Right lobe of liver (tissue), 6 donors: ENCODE measurements at regions not wholly inside any gene's neighbourhood (a gene's known extent, or its start where the extent isn't known, plus 50 kb on each side); places are given as distances from the start of the nearest gene placed in this dataset.

ENCODE experiments used
- ATAC-seq, 4 donors: fragments of 200-7000 bp; cut with Tn5 transposase; one replicate each; pipeline ENCODE4 v1.9.1; 2020; ENCODE audit warnings: mild to moderate bottlenecking in 4 of 4, moderate library complexity in 4 of 4
- DNase-seq, 3 donors: peaks; one replicate each; pipeline ENCODE4 v3.0.0-alpha.2; 2020
- H3K27ac ChIP-seq, 3 donors: fragments of 200-600 bp; one replicate each; pipeline ENCODE4 v1.8.0; 2022
- H3K27me3 ChIP-seq, 2 donors: fragments of 200-600 bp; one replicate each; pipeline ENCODE4 v1.8.0; 2022
- H3K36me3 ChIP-seq, 4 donors: fragments of 200-600 bp; sonication (generic) in 1 of 4; one replicate each; pipeline versions ENCODE4 v1.5.1 to v1.8.0; 2017 to 2022; ENCODE audit warnings: control low read depth in 1 of 4
- H3K4me1 ChIP-seq, 4 donors: fragments of 200-600 bp; sonication (generic) in 1 of 4; one replicate each; pipeline versions ENCODE4 v1.5.1 to v1.8.0; 2017 to 2022; ENCODE audit warnings: control low read depth in 1 of 4
- H3K4me3 ChIP-seq, 3 donors: fragments of 200-600 bp; one replicate each; pipeline ENCODE4 v1.8.0; 2022
- H3K9me3 ChIP-seq, 4 donors: fragments of 200-600 bp; sonication (generic) in 1 of 4; one replicate each; pipeline versions ENCODE4 v1.5.1 to v1.8.0; 2017 to 2022; ENCODE audit warnings: control low read depth in 1 of 4
- CTCF ChIP-seq, 4 donors: fragments of 200-600 bp in 3 of 4; fragments of 450-650 bp in 1 of 4; IDR thresholded peaks; one replicate each; pipeline versions ENCODE4 v1.5.1 to v1.8.0; 2016 to 2022; ENCODE audit warnings: antibody characterized with exemption in 4 of 4, mild to moderate bottlenecking in 2 of 4
- POLR2A ChIP-seq: fragments of 450-650 bp; IDR thresholded peaks from one replicate; pipeline ENCODE4 v1.6.1; 2017; ENCODE audit warnings: antibody characterized with exemption, mild to moderate bottlenecking
- WGBS: methylation state at CpG from one replicate; pipeline ENCODE4 v1.1.6; 2018; ENCODE audit warnings: low coverage, low lambda C conversion rate; ENCODE audit not compliant: insufficient coverage; ENCODE audit errors: missing lambda C conversion rate; 5-methylcytosine and 5-hydroxymethylcytosine counted together
- intact Hi-C, 2 donors: fragments of 100-400 bp; cut with DNase I; formaldehyde crosslinking; loops; one replicate each; pipeline versions ENCODE4 v1.11.2 to v1.14.1; 2022
- donor health status: DM: no; HTN: yes; CAD: no.
- donor health status: DM: no; HTN: no; CAD: no.
- donor health status: DM: no; HTN: no; CAD: no.
- donor health status: DM: no; HTN: yes; CAD: no.
- donor health status: DM: no; HTN: yes; CAD: no.

GRCh38 chr9:113665756-113666155, 202.2 kb downstream of the RGS3 start:
- Histone ChIP-seq H3K27ac (no peak overlapping the region), H3K27me3 (no peaks in the 10 kb centered on the region), H3K9me3 (no peaks in the 10 kb centered on the region), H3K4me3 (no peak overlapping the region), H3K36me3 (no peaks in the 10 kb centered on the region), H3K4me1 (no peaks in the 10 kb centered on the region)
- WGBS = 93% methylated on average over 7 of the region's 7 CpGs
- intact Hi-C loops = loop anchor here in 1 of 2 donors (10.0 kb wide), 1 partner anchor 221 kb away; no protein-coding TSS in a partner anchor
- peak in 1 of 3 donors; percentile 1 for DNase-seq
- no peak for ATAC-seq
- TF ChIP-seq CTCF (IDR thresholded peaks at IDR 0.05) = no peak
- no peak for TF ChIP-seq POLR2A

GRCh38 chr9:113668061-113668460, 204.5 kb downstream of the RGS3 start:
- Histone ChIP-seq H3K4me3 (no peak overlapping the region), H3K27me3 (no peaks in the 10 kb centered on the region), H3K9me3 (no peaks in the 10 kb centered on the region), H3K4me1 (no peaks in the 10 kb centered on the region), H3K36me3 (no peaks in the 10 kb centered on the region), H3K27ac (no peak overlapping the region)
- 87% methylated on average over 3 of the region's 3 CpGs for WGBS
- ATAC-seq (no peak), DNase-seq (no peak)
- no peak for TF ChIP-seq POLR2A
- no peak for TF ChIP-seq CTCF (IDR thresholded peaks at IDR 0.05)
- intact Hi-C loops = loop anchor here in 1 of 2 donors (10.0 kb wide), 1 partner anchor 223 kb away; no protein-coding TSS in a partner anchor

- H3K4me3 ChIP-seq = no peak overlapping the region
- H3K27me3 ChIP-seq = no peaks in the 10 kb centered on the region
- intact Hi-C loops = loop anchor here in 1 of 2 donors (10.0 kb wide), 1 partner anchor 225 kb away; no protein-coding TSS in a partner anchor
- DNase-seq (no peak), ATAC-seq (no peak)
- H3K27ac ChIP-seq = no peak overlapping the region
- WGBS = 94% methylated on average over 4 of the region's 4 CpGs
- H3K36me3 ChIP-seq = no peaks in the 10 kb centered on the region
- no peaks in the 10 kb centered on the region for H3K9me3 ChIP-seq
- TF ChIP-seq CTCF (IDR thresholded peaks at IDR 0.05) (no peak), POLR2A (no peak)
- H3K4me1 ChIP-seq = no peaks in the 10 kb centered on the region
These were observed 206.1 kb downstream of the RGS3 start for GRCh38 chr9:113669522-113670115.

GRCh38 chr9:113673726-113674125, 202.4 kb upstream of the ZNF618 start:
- no peak for DNase-seq
- ATAC-seq = no peak
- no peak for TF ChIP-seq CTCF (IDR thresholded peaks at IDR 0.05)
- no peak for TF ChIP-seq POLR2A
- Histone ChIP-seq H3K36me3 (no peaks in the 10 kb centered on the region), H3K4me3 (no peak overlapping the region), H3K4me1 (no peaks in the 10 kb centered on the region), H3K27me3 (no peaks in the 10 kb centered on the region), H3K9me3 (no peaks in the 10 kb centered on the region), H3K27ac (no peak overlapping the region)
- 80% methylated on average over 7 of the region's 7 CpGs for WGBS
- intact Hi-C loops = no loop called here

GRCh38 chr9:113674436-113674835, 201.7 kb upstream of the ZNF618 start:
- intact Hi-C loops = no loop called here
- Histone ChIP-seq H3K36me3 (no peaks in the 10 kb centered on the region), H3K9me3 (no peaks in the 10 kb centered on the region), H3K4me1 (no peaks in the 10 kb centered on the region), H3K27ac (no peak overlapping the region), H3K4me3 (no peak overlapping the region), H3K27me3 (no peaks in the 10 kb centered on the region)
- ATAC-seq (no peak), DNase-seq (no peak)
- 76% methylated on average over 6 of the region's 6 CpGs for WGBS
- no peak for TF ChIP-seq POLR2A
- no peak for TF ChIP-seq CTCF (IDR thresholded peaks at IDR 0.05)
